HS-5 (cell line): ENCODE measurements at regions not wholly inside any gene's neighbourhood (a gene's known extent, or its start where the extent isn't known, plus 50 kb on each side); places are given as distances from the start of the nearest gene placed in this dataset.
"Not testable (repeated sequence)": the region's sequence is repeated elsewhere in the genome, so short reads cannot be mapped to it uniquely, and the experiment has no call there.

Experiments
- DNase-seq: peaks from one replicate; pipeline ENCODE4 v3.0.0-alpha.2; 2012; ENCODE audit warnings: low read depth

GRCh38 chr11:70592641-70593165 is 194.4 kb downstream of the CTTN start:
- no peak for DNase-seq

GRCh38 chr11:70593446-70593983 is 195.2 kb downstream of the CTTN start:
- DNase-seq: no peak

DNA sequence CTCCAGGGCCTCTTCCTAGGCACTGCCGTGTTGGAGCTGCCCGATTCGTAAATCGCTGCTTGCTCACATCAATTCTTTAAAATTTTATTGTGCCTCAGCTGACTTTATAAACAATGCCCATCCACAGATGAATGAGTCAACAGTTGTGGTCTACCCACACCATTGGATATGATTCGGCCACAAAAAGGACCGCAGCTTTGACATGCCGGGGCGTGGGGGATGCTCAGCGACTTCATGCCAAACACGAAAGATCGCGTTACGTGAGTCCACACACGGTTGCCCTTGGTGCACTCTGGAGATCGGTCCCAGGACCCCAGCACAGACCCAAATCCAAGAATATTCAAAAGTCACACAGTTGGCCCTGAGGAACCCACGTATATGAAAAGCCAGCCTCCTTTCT is 195.7 kb downstream of the CTTN start:
- DNase-seq: no peak

GRCh38 chr11:70594606-70595005 is 196.3 kb downstream of the CTTN start:
- DNase-seq: no peak

DNA sequence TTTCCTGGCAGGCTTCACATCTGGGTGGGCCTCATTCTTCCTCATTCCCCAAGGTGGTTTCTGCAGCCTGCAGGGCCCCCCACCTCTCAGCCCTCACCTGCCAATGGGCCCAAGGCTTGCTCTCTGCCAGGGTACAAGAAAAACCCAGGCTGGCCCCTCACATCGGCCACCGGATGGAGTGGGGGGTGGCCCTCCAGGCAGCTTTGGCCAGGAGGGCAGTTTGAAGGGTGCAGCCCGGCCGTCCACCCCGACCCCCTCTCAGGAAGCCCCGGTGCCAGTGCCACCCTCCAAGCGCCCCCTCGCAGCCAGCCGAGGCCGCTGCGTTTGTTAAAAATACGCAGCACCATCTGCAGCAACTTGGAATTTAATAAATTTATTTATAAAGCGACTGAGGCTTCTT is 196.7 kb downstream of the CTTN start:
- no peak for DNase-seq

GRCh38 chr11:70595452-70595851 is 197.1 kb downstream of the CTTN start:
- no peak for DNase-seq

DNA sequence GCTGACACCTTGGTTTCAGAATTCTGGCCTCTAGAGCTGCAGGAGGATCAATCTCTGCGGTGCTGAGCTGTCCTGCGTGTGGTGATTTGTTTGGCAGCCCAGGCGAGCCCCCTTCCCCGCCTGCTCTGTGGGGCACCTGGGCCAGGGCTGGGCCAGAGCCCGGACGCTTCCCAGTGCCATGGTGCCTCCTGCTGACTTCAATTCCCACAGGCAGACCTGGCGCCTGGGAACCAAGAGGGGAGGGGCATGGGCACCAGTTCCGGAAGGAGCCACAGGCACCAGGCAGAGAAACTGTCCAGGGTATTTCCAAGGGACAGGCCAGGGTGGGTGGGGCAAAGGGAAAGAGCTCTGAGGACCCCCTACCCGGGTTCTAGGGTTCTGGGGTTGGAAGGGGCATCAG is 197.8 kb downstream of the CTTN start:
- no peak for DNase-seq

DNA sequence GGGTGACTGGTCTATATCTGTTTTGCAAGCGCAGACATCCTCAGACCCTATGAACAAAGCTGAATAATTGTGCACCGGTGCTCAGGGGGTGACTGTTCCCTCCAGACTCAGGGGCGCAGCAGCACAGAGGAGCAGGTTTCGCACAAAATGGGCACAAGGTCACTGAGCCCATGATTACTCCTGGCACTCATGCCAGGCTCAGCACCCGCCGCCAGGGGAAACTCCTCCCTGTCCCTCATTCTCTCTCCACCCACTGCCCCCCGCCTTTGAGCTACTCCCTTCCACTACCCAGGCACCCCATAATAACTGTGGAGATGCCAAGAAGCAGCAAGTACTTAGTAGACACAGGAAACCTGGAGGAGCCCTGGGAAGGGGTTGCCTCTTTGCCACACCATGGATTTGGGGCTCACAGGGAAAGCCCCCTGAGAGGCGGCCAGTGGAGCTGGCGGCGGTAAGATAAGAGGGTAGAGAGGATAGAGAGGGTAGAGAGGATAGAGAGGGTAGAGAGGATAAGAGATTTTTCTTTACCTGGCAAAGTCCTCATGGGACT is 198.8 kb downstream of the CTTN start:
- DNase-seq: no peak

DNA sequence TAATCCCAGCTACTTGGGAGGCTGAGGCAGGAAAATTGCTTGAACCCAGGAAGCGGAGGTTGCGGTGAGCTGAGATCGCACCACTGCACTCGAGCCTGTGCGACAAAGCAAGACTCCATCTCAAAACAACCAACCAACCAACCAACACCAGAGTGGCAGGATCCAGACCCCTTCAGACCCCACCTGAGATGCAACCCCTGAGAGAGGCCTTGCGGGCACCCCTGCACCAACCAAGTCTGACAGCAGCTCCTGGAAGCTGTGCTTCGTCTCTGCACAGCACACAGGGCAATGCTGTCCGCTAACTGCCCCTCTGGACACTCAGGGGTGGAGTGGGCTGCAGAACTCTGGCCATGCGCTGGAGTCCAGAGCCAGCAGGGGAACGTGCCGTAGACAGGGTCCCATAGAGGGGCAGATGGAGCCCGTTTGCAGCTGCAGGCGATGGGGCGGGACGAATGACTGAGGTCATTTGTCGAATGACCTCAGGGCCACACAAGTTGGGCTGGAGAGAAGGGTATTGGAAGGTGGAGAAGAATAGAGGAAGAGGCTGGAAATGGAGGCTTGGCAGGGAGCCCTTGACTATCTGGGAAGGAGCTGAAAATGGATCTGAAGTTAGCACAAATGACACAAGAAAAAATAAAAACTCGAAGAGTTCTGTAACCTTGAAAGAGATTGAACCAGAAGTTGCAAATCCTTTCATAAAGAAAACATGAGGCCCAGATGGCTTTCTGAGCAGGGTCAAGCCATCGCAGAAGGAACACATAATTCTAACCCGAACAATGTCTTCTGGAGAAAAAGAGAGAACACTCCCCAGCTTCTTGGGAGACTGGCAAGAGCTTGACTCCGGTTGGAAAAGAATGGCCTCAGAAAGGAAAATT is 199.7 kb downstream of the CTTN start:
- DNase-seq: no peak

GRCh38 chr11:70600911-70601415 is 202.6 kb downstream of the CTTN start:
- DNase-seq: not testable (repeated sequence)

- DNase-seq: no peak
Measured at GRCh38 chr11:70601861-70602538, 203.7 kb downstream of the CTTN start.

DNA sequence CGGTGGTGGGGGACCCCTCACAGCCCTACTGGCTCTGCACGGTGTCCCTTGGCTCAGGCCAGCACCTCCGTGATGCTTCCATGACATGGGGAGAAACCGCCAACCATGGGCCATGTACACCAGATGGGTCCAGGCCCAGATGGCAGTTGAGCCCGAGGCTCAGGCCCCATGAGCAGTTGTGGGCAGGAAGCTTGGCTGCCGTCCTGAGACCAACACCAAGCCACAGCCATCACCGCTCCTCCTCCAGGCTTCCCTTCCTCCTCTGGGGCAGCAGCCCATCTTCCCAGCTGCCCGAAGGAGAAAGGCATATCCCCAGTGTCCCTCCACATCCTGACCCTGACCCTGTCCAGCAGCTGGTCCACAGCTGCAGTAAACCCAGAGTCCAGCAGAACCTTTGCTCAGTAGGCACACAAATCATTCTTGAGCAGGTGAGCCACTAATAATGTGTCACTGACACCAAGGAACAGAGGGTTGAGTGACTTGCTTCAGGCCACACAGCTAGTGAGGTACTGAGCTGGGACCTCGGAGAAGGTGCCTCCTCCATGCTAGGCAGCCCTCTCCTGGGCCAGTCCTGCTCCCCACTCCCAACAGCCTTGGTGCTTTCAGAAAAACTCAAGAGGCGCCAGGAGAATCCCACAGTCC is 204.9 kb downstream of the CTTN start:
- no peak for DNase-seq

GRCh38 chr11:70603756-70604211 is 205.5 kb downstream of the CTTN start:
- DNase-seq: no peak

GRCh38 chr11:70604221-70604620 is 205.9 kb downstream of the CTTN start:
- DNase-seq: no peak

DNA sequence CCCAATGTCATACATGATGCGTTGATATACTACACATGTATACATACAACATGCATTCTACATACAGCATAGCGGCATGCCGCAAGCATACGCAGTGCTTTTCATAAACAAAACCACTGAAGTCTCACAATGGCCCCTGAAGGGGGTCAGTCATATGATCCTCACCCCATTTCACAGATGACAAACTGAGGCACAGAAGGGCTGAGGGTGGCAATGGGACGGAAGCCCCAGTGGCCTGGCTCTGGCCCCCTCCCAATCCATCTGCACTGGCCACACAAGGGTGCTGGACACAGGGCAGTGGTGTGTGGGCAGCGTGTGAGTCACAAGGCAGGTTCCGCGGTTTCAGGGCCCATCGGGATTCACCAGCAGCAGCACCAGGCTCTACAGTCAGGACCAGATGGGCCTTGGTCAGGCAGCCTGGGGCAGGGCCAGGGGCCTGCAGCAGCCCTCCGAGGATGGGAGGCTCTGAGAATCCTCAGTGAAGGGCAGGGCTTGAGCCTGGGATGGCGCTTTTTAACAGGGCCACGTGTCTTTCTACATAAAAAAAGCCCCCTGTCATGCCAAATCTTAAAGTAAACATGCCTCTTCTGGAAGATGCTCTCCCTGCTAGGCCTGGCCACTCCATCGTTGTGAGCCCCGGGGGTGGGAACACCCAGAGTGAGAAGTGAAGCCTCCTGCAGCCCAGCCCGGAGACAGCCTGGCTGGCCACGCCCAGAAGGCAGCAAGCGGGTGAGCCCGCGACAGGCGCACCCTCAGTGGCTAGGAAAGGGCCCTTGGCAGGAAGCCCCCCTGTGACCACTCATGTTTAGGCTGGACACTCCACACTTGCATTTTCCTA is 206.5 kb downstream of the CTTN start:
- DNase-seq: no peak

DNA sequence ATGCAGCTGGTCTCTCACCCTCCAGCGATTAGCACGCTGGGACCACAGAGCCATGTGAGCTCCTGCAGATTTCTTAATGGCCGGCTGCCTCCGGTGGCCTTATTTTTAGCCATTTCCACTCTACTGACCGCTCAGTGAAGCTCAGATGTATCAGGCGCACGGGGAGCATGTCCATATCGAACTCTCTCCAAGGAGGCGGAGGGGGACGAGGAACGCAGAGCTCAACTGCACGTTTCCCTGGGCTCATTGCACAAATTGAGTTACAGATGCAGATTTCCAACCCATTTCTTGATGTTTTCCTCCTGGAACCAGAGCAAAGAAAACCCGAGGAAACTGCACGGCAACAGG is 207.1 kb downstream of the CTTN start:
- no peak for DNase-seq

GRCh38 chr11:70605846-70606245 is 207.5 kb downstream of the CTTN start:
- DNase-seq: no peak

- DNase-seq: no peak
Measured at GRCh38 chr11:70606248-70606950, 208.1 kb downstream of the CTTN start.

DNA sequence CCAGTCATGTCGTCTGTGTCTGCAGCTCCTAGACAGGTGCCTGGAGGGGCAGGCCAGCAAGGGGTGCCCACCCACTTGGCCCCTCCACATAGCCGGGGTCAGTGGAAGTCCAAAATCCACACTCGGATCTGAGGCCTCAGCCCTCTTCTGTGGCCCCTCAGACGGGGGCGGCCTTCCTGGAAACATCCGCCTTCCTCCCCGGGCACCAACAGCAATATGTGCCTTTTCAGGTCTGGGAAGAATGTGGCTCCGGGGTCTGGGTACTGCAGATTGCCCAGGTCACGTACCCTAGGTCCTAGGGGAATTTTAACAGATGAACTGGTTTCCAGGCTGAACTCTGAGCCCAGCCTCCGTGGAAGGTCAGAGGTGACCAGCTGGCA is 208.6 kb downstream of the CTTN start:
- no peak for DNase-seq

- no peak for DNase-seq
Measured at GRCh38 chr11:70607561-70607960, 209.2 kb downstream of the CTTN start.
